Brain microvascular endothelial cell (primary cell): ENCODE measurements at regions not wholly inside any gene's neighbourhood (a gene's known extent, or its start where the extent isn't known, plus 50 kb on each side); places are given as distances from the start of the nearest gene placed in this dataset.

Experiments
- DNase-seq: peaks from one replicate; pipeline ENCODE4 v3.0.0-alpha.2; 2020
- H3K27ac ChIP-seq: fragments of 250-450 bp; sonication (Bioruptor Pico); 2 replicates; pipeline ENCODE4 v1.5.1; 2020; ENCODE audit warnings: mild to moderate bottlenecking, moderate library complexity
- H3K27me3 ChIP-seq: fragments of 250-450 bp; sonication (Bioruptor Pico); replicated peaks from 2 replicates; pipeline ENCODE4 v1.5.1; 2020; ENCODE audit warnings: mild to moderate bottlenecking
- H3K36me3 ChIP-seq: fragments of 250-450 bp; sonication (Bioruptor Pico); replicated peaks from 2 replicates; pipeline ENCODE4 v1.5.1; 2020; ENCODE audit warnings: mild to moderate bottlenecking
- H3K4me3 ChIP-seq: 2 replicates; pipeline ENCODE4 v1.5.1; 2011; ENCODE audit warnings: low read depth, mild to moderate bottlenecking, control low read depth, low read length, moderate library complexity
- in situ Hi-C: cut with HindIII; loops from 2 replicates; pipeline ENCODE4 v1.10.0; 2017; ENCODE audit warnings: low sequenced_read_pairs, low pct_ligation_motif_present
- TF ChIP-seq, protein P1 (sequence below): IDR thresholded peaks from 2 replicates; pipeline ENCODE4 v1.5.1; 2011; ENCODE audit warnings: low read depth, mild to moderate bottlenecking, moderate library complexity, low read length, control low read depth, inconsistent platforms; ENCODE audit errors: missing control alignments

- Histone ChIP-seq H3K27me3 (no peaks in the 10 kb centered on the region), H3K36me3 (no peaks in the 10 kb centered on the region), H3K27ac (no peak overlapping the region), H3K4me3 (no peak overlapping the region)
- DNase-seq = no peak
- in situ Hi-C loops = no loop called here
- TF ChIP-seq, protein P1, sequence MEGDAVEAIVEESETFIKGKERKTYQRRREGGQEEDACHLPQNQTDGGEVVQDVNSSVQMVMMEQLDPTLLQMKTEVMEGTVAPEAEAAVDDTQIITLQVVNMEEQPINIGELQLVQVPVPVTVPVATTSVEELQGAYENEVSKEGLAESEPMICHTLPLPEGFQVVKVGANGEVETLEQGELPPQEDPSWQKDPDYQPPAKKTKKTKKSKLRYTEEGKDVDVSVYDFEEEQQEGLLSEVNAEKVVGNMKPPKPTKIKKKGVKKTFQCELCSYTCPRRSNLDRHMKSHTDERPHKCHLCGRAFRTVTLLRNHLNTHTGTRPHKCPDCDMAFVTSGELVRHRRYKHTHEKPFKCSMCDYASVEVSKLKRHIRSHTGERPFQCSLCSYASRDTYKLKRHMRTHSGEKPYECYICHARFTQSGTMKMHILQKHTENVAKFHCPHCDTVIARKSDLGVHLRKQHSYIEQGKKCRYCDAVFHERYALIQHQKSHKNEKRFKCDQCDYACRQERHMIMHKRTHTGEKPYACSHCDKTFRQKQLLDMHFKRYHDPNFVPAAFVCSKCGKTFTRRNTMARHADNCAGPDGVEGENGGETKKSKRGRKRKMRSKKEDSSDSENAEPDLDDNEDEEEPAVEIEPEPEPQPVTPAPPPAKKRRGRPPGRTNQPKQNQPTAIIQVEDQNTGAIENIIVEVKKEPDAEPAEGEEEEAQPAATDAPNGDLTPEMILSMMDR = no peak
These were observed 1131.6 kb upstream of the TMEFF2 start for GRCh38 chr2:193326296-193326695.

GRCh38 chr2:193315428-193316091 is 1120.8 kb upstream of the TMEFF2 start:
- H3K27ac ChIP-seq = no peak overlapping the region
- DNase-seq = no peak
- TF ChIP-seq, protein P1 = no peak
- in situ Hi-C loops = no loop called here
- H3K36me3 ChIP-seq = no peaks in the 10 kb centered on the region
- no peak overlapping the region for H3K4me3 ChIP-seq
- H3K27me3 ChIP-seq = no peaks in the 10 kb centered on the region

DNA sequence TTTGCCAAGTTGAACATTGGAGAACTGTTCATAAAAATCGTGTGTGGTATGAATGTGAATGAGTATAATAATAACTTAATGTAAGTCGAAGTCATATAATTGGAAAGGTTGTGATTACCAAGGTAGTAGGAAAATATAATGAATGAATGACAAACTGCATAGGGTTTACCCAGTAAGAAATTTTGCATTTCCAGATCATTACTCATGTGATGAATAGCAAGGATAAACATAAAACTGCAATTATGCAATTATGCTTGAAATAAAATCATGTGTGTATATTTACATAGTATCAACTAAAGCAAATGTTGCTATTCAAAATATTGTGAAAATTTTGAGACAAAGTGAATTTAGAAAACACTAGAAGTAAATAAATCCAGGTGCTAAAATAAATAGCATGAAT is 1108.7 kb upstream of the TMEFF2 start:
- Histone ChIP-seq H3K4me3 (no peak overlapping the region), H3K36me3 (no peaks in the 10 kb centered on the region), H3K27ac (no peak overlapping the region), H3K27me3 (no peaks in the 10 kb centered on the region)
- TF ChIP-seq, protein P1 = no peak
- in situ Hi-C loops = no loop called here
- DNase-seq = no peak

- no peak for DNase-seq
- H3K27ac ChIP-seq = no peak overlapping the region
- TF ChIP-seq, protein P1 = no peak
- no peaks in the 10 kb centered on the region for H3K36me3 ChIP-seq
- H3K27me3 ChIP-seq = no peaks in the 10 kb centered on the region
- H3K4me3 ChIP-seq = no peak overlapping the region
- in situ Hi-C loops = no loop called here
These were observed 1099.6 kb upstream of the TMEFF2 start for GRCh38 chr2:193294371-193294770.

DNA sequence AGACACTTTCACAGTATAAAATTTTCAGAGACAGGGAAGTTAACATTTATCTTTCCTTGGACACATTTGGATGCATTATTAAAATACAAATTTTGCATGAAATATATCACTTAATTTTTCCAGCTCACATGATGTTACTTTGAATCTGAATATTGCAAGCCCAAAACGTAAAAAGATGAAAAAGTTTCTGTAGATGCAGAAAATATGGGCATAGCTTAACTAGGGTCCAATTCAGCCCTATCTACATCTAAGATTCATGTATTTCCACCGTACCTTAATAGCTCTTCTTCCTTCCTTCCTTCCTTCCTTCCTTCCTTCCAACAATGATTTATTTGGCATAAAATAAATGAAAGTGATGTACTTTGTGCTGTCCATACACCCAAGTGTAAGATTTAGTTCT is 1084.6 kb upstream of the TMEFF2 start:
- TF ChIP-seq, protein P1 = no peak
- in situ Hi-C loops = no loop called here
- Histone ChIP-seq H3K4me3 (no peak overlapping the region), H3K36me3 (no peaks in the 10 kb centered on the region), H3K27me3 (no peaks in the 10 kb centered on the region), H3K27ac (no peak overlapping the region)
- DNase-seq = no peak

- Histone ChIP-seq H3K4me3 (no peak overlapping the region), H3K27me3 (no peaks in the 10 kb centered on the region), H3K27ac (no peak overlapping the region), H3K36me3 (no peaks in the 10 kb centered on the region)
- TF ChIP-seq, protein P1 = no peak
- DNase-seq = no peak
- in situ Hi-C loops = no loop called here
These were observed 1082.3 kb upstream of the TMEFF2 start for GRCh38 chr2:193276988-193277387.
